CD4-positive, CD25-positive, alpha-beta regulatory T cell (primary cell): ENCODE measurements at regions not wholly inside any gene's neighbourhood (a gene's known extent, or its start where the extent isn't known, plus 50 kb on each side); places are given as distances from the start of the nearest gene placed in this dataset.

Experiments
- ATAC-seq, 2 donors: fragments of 150-1000 bp; cut with Tn5 transposase; one replicate each; pipeline ENCODE4 v1.10.0; 2021; ENCODE audit warnings: low read depth in 2 of 2, moderate number of reproducible peaks in 2 of 2, moderate library complexity in 1 of 2
- DNase-seq, 3 donors: peaks; one replicate each; pipeline versions ENCODE4 v3.0.0 to v3.0.0-alpha.2; 2012 to 2022; ENCODE audit warnings: mixed read lengths in 1 of 3
- H3K27ac ChIP-seq: one replicate; pipeline ENCODE4 v1.7.0; 2013; ENCODE audit warnings: mild to moderate bottlenecking, low read length; ENCODE audit not compliant: insufficient read depth, poor library complexity, severe bottlenecking
- H3K27me3 ChIP-seq: one replicate; pipeline ENCODE4 v1.7.0; 2013; ENCODE audit warnings: low read length; ENCODE audit not compliant: control insufficient read depth, insufficient read depth
- H3K36me3 ChIP-seq: one replicate; pipeline ENCODE4 v1.7.0; 2013; ENCODE audit warnings: mild to moderate bottlenecking, low read length, moderate library complexity; ENCODE audit not compliant: control insufficient read depth, insufficient read depth
- H3K4me1 ChIP-seq: 2 replicates; pipeline ENCODE4 v1.7.0; 2013; ENCODE audit warnings: mild to moderate bottlenecking, low read length; ENCODE audit not compliant: insufficient read depth, control insufficient read depth, poor library complexity, severe bottlenecking
- H3K4me3 ChIP-seq: one replicate; pipeline ENCODE4 v1.7.0; 2013; ENCODE audit warnings: low read depth, mild to moderate bottlenecking, low read length, moderate library complexity
- H3K9me3 ChIP-seq, 2 experiments: 1 replicate in 1 of 2; 2 replicates in 1 of 2; pipeline ENCODE4 v1.7.0; 2013; ENCODE audit warnings: low read length in 2 of 2, mild to moderate bottlenecking in 1 of 2, moderate library complexity in 1 of 2; ENCODE audit not compliant: control insufficient read depth in 2 of 2
- H3K27ac Mint-ChIP-seq, 3 donors: one replicate each; pipeline ENCODE4 v1.8.0; 2020 to 2022; ENCODE audit warnings: mild to moderate bottlenecking in 3 of 3, mixed read lengths in 3 of 3, moderate library complexity in 2 of 3
- H3K27me3 Mint-ChIP-seq: one replicate; pipeline ENCODE4 v1.8.0; 2022; ENCODE audit warnings: mild to moderate bottlenecking, mixed read lengths
- H3K36me3 Mint-ChIP-seq: one replicate; pipeline ENCODE4 v1.8.0; 2020; ENCODE audit warnings: mixed read lengths
- H3K4me1 Mint-ChIP-seq, 4 donors: one replicate each; pipeline ENCODE4 v1.8.0; 2020 to 2022; ENCODE audit warnings: mixed read lengths in 4 of 4, mild to moderate bottlenecking in 1 of 4
- H3K4me3 Mint-ChIP-seq, 4 donors: one replicate each; pipeline ENCODE4 v1.8.0; 2020 to 2022; ENCODE audit warnings: mild to moderate bottlenecking in 4 of 4, mixed read lengths in 4 of 4, moderate library complexity in 3 of 4
- H3K9me3 Mint-ChIP-seq, 7 donors: one replicate each; pipeline ENCODE4 v1.8.0; 2020 to 2022; ENCODE audit warnings: mixed read lengths in 7 of 7, mild to moderate bottlenecking in 3 of 7, moderate library complexity in 2 of 7

DNA sequence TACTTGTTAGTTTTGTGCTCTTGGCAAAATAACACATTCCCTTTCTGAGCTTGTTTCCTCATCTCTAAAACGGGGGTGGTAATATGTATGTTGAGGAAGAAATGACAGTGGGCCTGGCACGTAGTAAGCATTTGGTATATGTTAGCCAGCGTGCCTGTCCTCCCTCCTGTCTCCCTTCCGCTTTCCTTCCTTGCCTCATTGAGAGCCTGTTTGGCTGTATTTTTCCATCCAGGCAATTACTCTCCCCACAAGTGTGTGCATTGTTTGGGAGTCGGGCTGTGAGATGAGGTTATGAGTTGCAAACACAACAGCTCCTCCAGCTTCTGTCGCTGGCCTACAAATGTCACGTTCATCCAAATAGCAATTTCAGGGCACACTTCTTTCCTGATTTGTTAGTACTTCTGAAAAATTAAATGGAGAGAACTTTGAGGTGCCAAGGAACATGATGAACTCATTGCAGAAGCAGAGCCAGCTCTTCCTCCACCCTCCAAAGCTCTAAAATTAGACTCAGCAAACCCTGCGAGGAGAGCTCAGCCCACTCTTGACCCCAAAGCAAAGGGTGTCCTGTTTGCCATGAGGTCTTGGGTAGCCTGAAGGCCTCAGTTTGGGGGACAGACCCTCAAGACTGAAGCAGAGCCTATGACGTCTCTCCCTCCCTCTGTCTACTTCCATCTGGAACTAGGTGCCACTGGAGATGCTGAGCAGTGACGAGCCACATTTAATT is 50.7 kb upstream of the TOX2 start:
- H3K4me1 ChIP-seq = no peaks in the 10 kb centered on the region
- no peaks in the 10 kb centered on the region for H3K9me3 Mint-ChIP-seq
- H3K27ac ChIP-seq = no peak overlapping the region
- no peaks in the 10 kb centered on the region for H3K36me3 ChIP-seq
- H3K4me3 Mint-ChIP-seq = no peak overlapping the region
- no peak overlapping the region for H3K4me3 ChIP-seq
- ATAC-seq = no peak
- no peaks in the 10 kb centered on the region for H3K9me3 ChIP-seq
- no peaks in the 10 kb centered on the region for H3K27me3 Mint-ChIP-seq
- H3K27ac Mint-ChIP-seq = no peak overlapping the region
- no peaks in the 10 kb centered on the region for H3K27me3 ChIP-seq
- H3K4me1 Mint-ChIP-seq = peaks cover 0 to 7% (median 3%) of the 10 kb centered on the region in 4 donors
- DNase-seq = no peak
- no peaks in the 10 kb centered on the region for H3K36me3 Mint-ChIP-seq

DNA sequence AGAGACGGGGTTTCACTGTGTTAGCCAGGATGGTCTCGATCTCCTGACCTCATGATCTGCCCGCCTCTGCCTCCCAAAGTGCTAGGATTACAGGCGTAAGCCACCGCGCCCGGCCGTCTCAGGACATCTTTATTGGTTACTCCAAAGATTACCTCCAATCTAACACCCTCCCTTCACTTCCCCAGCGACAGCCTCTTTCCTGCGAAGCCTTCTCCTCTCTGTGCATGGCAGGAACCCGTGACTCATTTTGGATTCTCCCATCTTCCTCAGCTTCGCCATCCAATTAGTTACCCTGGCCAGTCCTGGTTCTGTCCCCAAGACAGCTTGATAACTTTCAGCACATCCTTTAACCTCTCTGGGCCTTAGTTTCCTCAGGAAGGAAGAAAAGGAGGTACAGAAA is 51.3 kb upstream of the TOX2 start:
- H3K27ac Mint-ChIP-seq = peak overlapping the region in 1 of 3 donors; percentile 34
- no peaks in the 10 kb centered on the region for H3K9me3 ChIP-seq
- H3K36me3 ChIP-seq = no peaks in the 10 kb centered on the region
- H3K27me3 Mint-ChIP-seq = no peaks in the 10 kb centered on the region
- peaks cover 0 to 5% (median under 1%) of the 10 kb centered on the region in 4 donors for H3K4me1 Mint-ChIP-seq
- no peak overlapping the region for H3K4me3 ChIP-seq
- DNase-seq = no peak
- H3K4me3 Mint-ChIP-seq = no peak overlapping the region
- no peaks in the 10 kb centered on the region for H3K4me1 ChIP-seq
- no peaks in the 10 kb centered on the region for H3K9me3 Mint-ChIP-seq
- no peaks in the 10 kb centered on the region for H3K36me3 Mint-ChIP-seq
- H3K27ac ChIP-seq = no peak overlapping the region
- no peak for ATAC-seq
- no peaks in the 10 kb centered on the region for H3K27me3 ChIP-seq

DNA sequence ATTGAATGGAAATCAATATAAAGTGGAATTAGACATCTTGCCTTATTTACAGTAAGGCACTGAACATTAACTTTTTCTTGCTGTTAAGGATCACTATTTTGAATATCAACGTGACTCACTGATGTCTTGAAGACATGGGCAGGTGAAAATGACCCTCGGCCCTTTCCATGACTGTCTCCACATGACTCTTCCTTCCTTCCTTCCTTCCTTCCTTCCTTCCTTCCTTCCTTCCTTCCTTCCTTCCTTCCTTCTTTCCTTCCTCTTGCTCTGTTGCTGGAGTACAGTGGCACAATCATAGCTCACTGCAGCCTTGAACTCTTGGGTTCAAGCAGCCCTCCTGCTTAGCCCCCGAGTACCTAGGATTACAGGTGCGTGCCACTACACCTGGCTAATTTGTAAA is 52.2 kb upstream of the TOX2 start:
- DNase-seq = no peak
- Histone ChIP-seq H3K4me1 (no peaks in the 10 kb centered on the region), H3K9me3 (no peaks in the 10 kb centered on the region), H3K27me3 (no peaks in the 10 kb centered on the region), H3K36me3 (no peaks in the 10 kb centered on the region), H3K4me3 (no peak overlapping the region), H3K27ac (no peak overlapping the region)
- H3K9me3 Mint-ChIP-seq = no peaks in the 10 kb centered on the region
- no peak for ATAC-seq
- no peaks in the 10 kb centered on the region for H3K27me3 Mint-ChIP-seq
- no peaks in the 10 kb centered on the region for H3K36me3 Mint-ChIP-seq
- no peak overlapping the region for H3K27ac Mint-ChIP-seq
- no peak overlapping the region for H3K4me3 Mint-ChIP-seq
- H3K4me1 Mint-ChIP-seq = peaks cover 0 to 2% (median 0%) of the 10 kb centered on the region in 4 donors

DNA sequence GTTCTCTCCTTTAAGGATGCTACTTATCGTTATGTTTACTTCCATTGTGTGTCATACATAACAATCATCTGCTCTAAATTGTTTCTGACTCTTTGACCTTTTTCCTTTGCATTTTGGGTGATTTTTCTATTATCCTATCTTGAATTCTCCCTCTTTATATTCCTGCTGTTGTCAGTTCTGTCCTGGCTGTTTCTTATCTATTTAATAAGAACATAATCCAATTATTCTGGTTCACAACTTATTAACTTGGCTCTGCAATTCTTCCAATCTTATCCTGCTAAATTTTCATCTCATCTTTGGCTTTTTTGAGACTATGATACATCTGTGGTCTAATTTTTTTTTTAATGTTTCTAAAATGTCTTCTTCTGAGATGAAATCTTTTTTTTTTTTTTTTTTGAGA is 54.7 kb upstream of the TOX2 start:
- no peak for DNase-seq
- H3K9me3 Mint-ChIP-seq = peaks cover 0 to 2% (median 1%) of the 10 kb centered on the region in 7 donors

DNA sequence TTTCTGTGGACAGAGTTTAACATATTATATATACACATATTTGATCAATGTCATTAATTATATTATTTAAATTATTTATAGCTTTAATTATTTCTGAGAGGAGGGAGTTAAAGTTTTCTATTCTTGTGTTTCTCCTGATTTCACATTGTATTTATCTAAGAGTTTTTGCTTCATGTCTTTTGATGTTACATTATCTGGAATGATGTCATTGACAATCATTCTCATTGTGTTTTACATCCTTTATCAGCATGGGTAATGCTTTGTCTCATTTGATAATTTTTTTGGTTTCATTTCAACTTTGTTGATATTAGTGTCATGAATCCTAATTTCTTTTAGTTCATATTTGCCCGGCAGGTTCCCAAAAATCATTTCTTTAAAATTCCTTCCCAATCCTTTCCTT is 56.7 kb upstream of the TOX2 start:
- Histone ChIP-seq H3K4me3 (no peak overlapping the region), H3K36me3 (no peaks in the 10 kb centered on the region), H3K27me3 (no peaks in the 10 kb centered on the region), H3K9me3 (peaks cover 0 to 3% of the 10 kb centered on the region in 2 experiments), H3K27ac (no peak overlapping the region), H3K4me1 (no peaks in the 10 kb centered on the region)
- Mint-ChIP-seq H3K4me1 (peaks cover 0 to 2% (median 0%) of the 10 kb centered on the region in 4 donors), H3K27me3 (no peaks in the 10 kb centered on the region), H3K9me3 (peaks cover 0 to 3% (median 1%) of the 10 kb centered on the region in 7 donors), H3K27ac (no peak overlapping the region), H3K4me3 (no peak overlapping the region), H3K36me3 (no peaks in the 10 kb centered on the region)
- DNase-seq (no peak), ATAC-seq (no peak)

More for the DNA sequence above, 54.7 kb upstream of the TOX2 start:
- Histone ChIP-seq H3K9me3 (peaks cover 0 to 3% of the 10 kb centered on the region in 2 experiments), H3K4me1 (no peaks in the 10 kb centered on the region), H3K27me3 (no peaks in the 10 kb centered on the region), H3K4me3 (no peak overlapping the region), H3K27ac (no peak overlapping the region), H3K36me3 (no peaks in the 10 kb centered on the region)
- Mint-ChIP-seq H3K4me1 (peaks cover 0 to 2% (median 0%) of the 10 kb centered on the region in 4 donors), H3K27ac (no peak overlapping the region), H3K4me3 (no peak overlapping the region), H3K36me3 (no peaks in the 10 kb centered on the region), H3K27me3 (no peaks in the 10 kb centered on the region)
- no peak for ATAC-seq

DNA sequence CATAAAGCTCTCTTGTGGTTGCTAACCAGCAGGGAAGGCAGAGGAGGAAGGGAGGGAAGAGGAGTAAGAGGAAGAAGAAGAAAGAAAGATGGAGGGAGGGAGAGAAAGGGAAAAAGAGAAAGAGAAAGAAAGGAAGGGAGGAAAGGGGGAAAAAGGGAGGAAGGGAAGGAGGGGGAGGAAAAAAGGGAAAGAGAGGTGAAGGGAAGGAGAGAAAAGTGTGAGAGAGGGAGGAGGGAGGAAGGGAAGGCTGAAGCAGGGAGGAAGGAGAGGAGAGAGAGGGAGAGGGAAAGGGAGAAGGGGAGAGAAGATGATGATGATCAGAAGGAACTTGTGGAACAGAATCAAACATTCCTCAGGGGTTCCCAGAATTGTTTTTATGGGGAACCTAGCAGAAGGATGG is 57.5 kb upstream of the TOX2 start:
- Mint-ChIP-seq H3K4me1 (no peaks in the 10 kb centered on the region), H3K27me3 (no peaks in the 10 kb centered on the region), H3K9me3 (peaks cover 0 to 3% (median 1%) of the 10 kb centered on the region in 7 donors), H3K36me3 (no peaks in the 10 kb centered on the region), H3K27ac (no peak overlapping the region), H3K4me3 (no peak overlapping the region)
- DNase-seq (no peak), ATAC-seq (no peak)
- no peak overlapping the region for H3K4me3 ChIP-seq
- no peak overlapping the region for H3K27ac ChIP-seq
- H3K4me1 ChIP-seq = no peaks in the 10 kb centered on the region
- H3K36me3 ChIP-seq = no peaks in the 10 kb centered on the region
- no peaks in the 10 kb centered on the region for H3K27me3 ChIP-seq
- H3K9me3 ChIP-seq = peaks cover 0 to 3% of the 10 kb centered on the region in 2 experiments

DNA sequence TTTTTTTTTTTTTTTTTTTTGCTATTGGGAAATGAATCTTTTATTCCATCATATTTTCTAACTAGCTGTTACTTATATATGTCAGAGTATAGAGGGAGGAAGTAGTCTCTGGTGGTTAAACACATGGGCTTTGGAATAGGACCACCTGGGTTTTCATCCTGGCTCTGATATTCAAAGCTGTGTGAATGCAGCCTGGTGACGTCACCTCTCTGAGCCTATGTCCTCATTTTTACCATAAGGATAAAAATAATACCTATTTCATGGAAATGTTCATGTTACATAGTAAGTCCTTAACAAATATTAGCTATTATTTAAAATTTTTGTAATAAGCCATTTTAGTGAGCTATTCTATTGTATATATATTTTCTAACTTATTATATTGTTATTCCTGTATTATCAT is 58.8 kb upstream of the TOX2 start:
- Histone ChIP-seq H3K4me1 (no peaks in the 10 kb centered on the region), H3K9me3 (peaks cover 0 to 3% of the 10 kb centered on the region in 2 experiments), H3K4me3 (no peak overlapping the region), H3K36me3 (no peaks in the 10 kb centered on the region), H3K27me3 (no peaks in the 10 kb centered on the region), H3K27ac (no peak overlapping the region)
- DNase-seq (no peak), ATAC-seq (no peak)
- Mint-ChIP-seq H3K4me3 (no peak overlapping the region), H3K27ac (no peak overlapping the region), H3K36me3 (no peaks in the 10 kb centered on the region), H3K9me3 (peaks cover 0 to 3% (median 1%) of the 10 kb centered on the region in 7 donors), H3K27me3 (no peaks in the 10 kb centered on the region), H3K4me1 (peaks cover 0 to 2% (median 0%) of the 10 kb centered on the region in 4 donors)

DNA sequence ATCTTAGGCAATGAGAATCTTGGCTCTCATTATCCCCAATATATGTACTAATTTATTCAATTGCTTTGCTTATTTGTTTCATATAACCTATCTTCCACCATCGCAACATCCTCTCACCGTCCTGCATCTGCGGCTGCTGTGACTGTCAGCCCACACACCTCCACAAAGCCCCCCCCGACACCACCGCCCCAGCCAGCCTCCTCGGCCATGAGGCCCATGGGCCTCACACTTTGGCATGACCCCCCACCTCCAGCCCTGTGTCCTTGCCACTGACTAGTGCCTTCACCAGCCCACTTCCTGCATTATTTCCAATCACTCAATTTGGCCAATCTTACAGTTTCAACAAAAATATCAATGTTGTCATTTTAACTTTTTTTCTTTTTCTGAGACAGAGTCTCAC is 60.7 kb upstream of the TOX2 start:
- no peaks in the 10 kb centered on the region for H3K4me1 ChIP-seq
- Mint-ChIP-seq H3K27ac (no peak overlapping the region), H3K4me3 (no peak overlapping the region), H3K36me3 (no peaks in the 10 kb centered on the region), H3K27me3 (no peaks in the 10 kb centered on the region), H3K4me1 (peaks cover 0 to 5% (median 0%) of the 10 kb centered on the region in 4 donors), H3K9me3 (peaks cover 0 to 3% (median 1%) of the 10 kb centered on the region in 7 donors)
- H3K27ac ChIP-seq = no peak overlapping the region
- no peak overlapping the region for H3K4me3 ChIP-seq
- H3K9me3 ChIP-seq = peaks cover 0 to 3% of the 10 kb centered on the region in 2 experiments
- no peaks in the 10 kb centered on the region for H3K36me3 ChIP-seq
- H3K27me3 ChIP-seq = no peaks in the 10 kb centered on the region
- no peak for ATAC-seq
- no peak for DNase-seq
